Liver (tissue), 8 donors: ENCODE measurements at regions not wholly inside any gene's neighbourhood (a gene's known extent, or its start where the extent isn't known, plus 50 kb on each side); places are given as distances from the start of the nearest gene placed in this dataset.

Source experiments
- DNase-seq: peaks from one replicate; pipeline ENCODE4 v3.0.0-alpha.2; 2017; ENCODE audit warnings: low spot score
- H3K27ac ChIP-seq, 2 donors: one replicate each; pipeline ENCODE4 v1.7.0; 2013; ENCODE audit warnings: inconsistent platforms in 2 of 2, low read length in 2 of 2, control low read depth in 1 of 2, low read depth in 1 of 2, mild to moderate bottlenecking in 1 of 2
- H3K27me3 ChIP-seq, 4 donors: one replicate each; pipeline versions ENCODE4 v1.6.1 to v1.7.0; 2013; ENCODE audit warnings: low read length in 3 of 4, inconsistent platforms in 1 of 4, mild to moderate bottlenecking in 1 of 4, moderate library complexity in 1 of 4; ENCODE audit not compliant: control insufficient read depth in 4 of 4, insufficient read depth in 4 of 4
- H3K36me3 ChIP-seq, 4 donors: one replicate each; pipeline versions ENCODE4 v1.6.1 to v1.7.0; 2013; ENCODE audit warnings: low read length in 3 of 4, mild to moderate bottlenecking in 3 of 4, low read depth in 1 of 4, moderate library complexity in 1 of 4; ENCODE audit not compliant: control insufficient read depth in 4 of 4, insufficient read depth in 3 of 4
- H3K4me1 ChIP-seq, 4 donors: one replicate each; pipeline versions ENCODE4 v1.6.1 to v1.7.0; 2013; ENCODE audit warnings: low read length in 3 of 4, mild to moderate bottlenecking in 3 of 4, moderate library complexity in 1 of 4; ENCODE audit not compliant: control insufficient read depth in 4 of 4, insufficient read depth in 4 of 4
- H3K4me3 ChIP-seq, 3 donors: one replicate each; pipeline versions ENCODE4 v1.6.1 to v1.7.0; 2013; ENCODE audit warnings: low read length in 3 of 3, control low read depth in 1 of 3, low read depth in 1 of 3, mild to moderate bottlenecking in 1 of 3
- H3K9ac ChIP-seq, 2 donors: one replicate each; pipeline ENCODE4 v1.7.0; 2013; ENCODE audit warnings: low read length in 2 of 2, mild to moderate bottlenecking in 2 of 2, moderate library complexity in 2 of 2, control low read depth in 1 of 2, low read depth in 1 of 2
- H3K9me3 ChIP-seq, 4 donors: one replicate each; pipeline versions ENCODE4 v1.6.1 to v1.7.0; 2013; ENCODE audit warnings: low read length in 3 of 4; ENCODE audit not compliant: control insufficient read depth in 4 of 4
- FOXA1 ChIP-seq: IDR thresholded peaks from 2 replicates; pipeline ENCODE4 v1.6.1; 2016; ENCODE audit warnings: antibody characterized with exemption
- FOXA2 ChIP-seq: IDR thresholded peaks from 2 replicates; pipeline ENCODE4 v1.6.1; 2016; ENCODE audit warnings: antibody characterized with exemption
- HNF4A ChIP-seq, 2 donors: conservative IDR thresholded peaks; 2 replicates each; pipeline ENCODE4 v1.6.1; 2016; ENCODE audit warnings: antibody characterized with exemption in 2 of 2, mild to moderate bottlenecking in 2 of 2
- HNF4G ChIP-seq: IDR thresholded peaks from 2 replicates; pipeline ENCODE4 v1.6.1; 2016; ENCODE audit warnings: antibody characterized with exemption
- JUND ChIP-seq, 2 donors: IDR thresholded peaks; 2 replicates each; pipeline ENCODE4 v1.6.1; 2016; ENCODE audit warnings: antibody characterized with exemption in 2 of 2
- SP1 ChIP-seq: IDR thresholded peaks from 2 replicates; pipeline ENCODE4 v1.6.1; 2018; ENCODE audit warnings: antibody characterized with exemption, mild to moderate bottlenecking
- TAF1 ChIP-seq: conservative IDR thresholded peaks from 2 replicates; pipeline ENCODE4 v1.6.1; 2016; ENCODE audit warnings: antibody characterized with exemption, mild to moderate bottlenecking
- YY1 ChIP-seq: IDR thresholded peaks from 2 replicates; pipeline ENCODE4 v1.6.1; 2016; ENCODE audit warnings: antibody characterized with exemption, mild to moderate bottlenecking
- WGBS: extraction: QIAGEN DNeasy Blood & Tissue Kit; methylation state at CpG from one replicate; pipeline ENCODE4 v1.1.7; 2013; 5-methylcytosine and 5-hydroxymethylcytosine counted together
- TF ChIP-seq, protein P1 (sequence below): fragments of 150-350 bp; IDR thresholded peaks from 2 replicates; pipeline ENCODE4 v1.5.1; 2017; ENCODE audit warnings: improper control_type of control experiment, low read depth, low read length; ENCODE audit not compliant: missing input control
- TF ChIP-seq, protein P2 (sequence below): IDR thresholded peaks from 2 replicates; pipeline ENCODE4 v1.6.1; 2016; ENCODE audit warnings: antibody characterized with exemption, mild to moderate bottlenecking
- TF ChIP-seq, protein P3 (sequence below): IDR thresholded peaks from 2 replicates; pipeline ENCODE4 v1.6.1; 2016; ENCODE audit warnings: antibody characterized with exemption
- TF ChIP-seq, protein P4 (sequence below): IDR thresholded peaks from 2 replicates; pipeline ENCODE4 v1.6.1; 2016; ENCODE audit warnings: antibody characterized with exemption
- donor health status: healthy.
- donor health status: healthy.
- donor health status: healthy.
- donor health status: healthy.
- donor health status: healthy.

DNA sequence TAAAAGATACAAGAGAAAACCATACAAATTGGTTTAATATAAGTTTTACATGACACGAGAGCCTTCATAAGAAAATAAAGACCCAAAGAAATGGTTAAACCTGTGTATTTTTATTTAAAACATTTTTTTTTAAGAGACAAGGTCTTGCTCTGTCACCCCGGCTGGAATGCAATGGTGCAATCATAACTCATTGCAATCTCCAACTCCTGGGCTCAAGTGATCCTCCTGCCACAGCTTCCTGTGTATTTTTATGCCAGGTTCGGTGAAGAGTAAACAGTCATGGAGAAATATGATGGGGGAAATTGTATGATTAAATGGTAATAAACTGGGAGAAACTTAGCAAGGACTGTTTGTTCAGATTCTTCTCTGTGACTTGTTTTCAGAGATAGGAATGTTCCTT, 441.0 kb downstream of the TUSC7 start (continued):
- TF ChIP-seq, protein P1, sequence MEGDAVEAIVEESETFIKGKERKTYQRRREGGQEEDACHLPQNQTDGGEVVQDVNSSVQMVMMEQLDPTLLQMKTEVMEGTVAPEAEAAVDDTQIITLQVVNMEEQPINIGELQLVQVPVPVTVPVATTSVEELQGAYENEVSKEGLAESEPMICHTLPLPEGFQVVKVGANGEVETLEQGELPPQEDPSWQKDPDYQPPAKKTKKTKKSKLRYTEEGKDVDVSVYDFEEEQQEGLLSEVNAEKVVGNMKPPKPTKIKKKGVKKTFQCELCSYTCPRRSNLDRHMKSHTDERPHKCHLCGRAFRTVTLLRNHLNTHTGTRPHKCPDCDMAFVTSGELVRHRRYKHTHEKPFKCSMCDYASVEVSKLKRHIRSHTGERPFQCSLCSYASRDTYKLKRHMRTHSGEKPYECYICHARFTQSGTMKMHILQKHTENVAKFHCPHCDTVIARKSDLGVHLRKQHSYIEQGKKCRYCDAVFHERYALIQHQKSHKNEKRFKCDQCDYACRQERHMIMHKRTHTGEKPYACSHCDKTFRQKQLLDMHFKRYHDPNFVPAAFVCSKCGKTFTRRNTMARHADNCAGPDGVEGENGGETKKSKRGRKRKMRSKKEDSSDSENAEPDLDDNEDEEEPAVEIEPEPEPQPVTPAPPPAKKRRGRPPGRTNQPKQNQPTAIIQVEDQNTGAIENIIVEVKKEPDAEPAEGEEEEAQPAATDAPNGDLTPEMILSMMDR = no peak

DNA sequence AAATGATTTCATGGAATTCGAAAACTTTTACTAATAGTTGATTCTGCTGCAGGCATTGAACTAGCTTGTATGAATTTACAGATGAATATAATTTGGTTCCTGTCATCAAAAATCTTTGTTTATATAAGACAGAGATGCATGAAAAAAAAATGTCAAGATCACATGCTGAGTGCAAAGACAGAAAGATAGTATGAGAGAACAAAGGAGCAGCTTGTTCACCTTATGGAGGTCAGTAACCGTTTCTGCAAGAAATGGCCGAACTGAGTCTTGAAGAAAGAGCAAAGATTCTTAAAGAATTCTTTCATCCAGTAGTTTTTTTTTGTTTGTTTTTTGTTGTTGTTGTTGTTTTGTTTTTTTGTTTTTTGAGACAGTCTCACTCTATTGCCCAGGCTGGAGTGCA, 450.6 kb downstream of the TUSC7 start:
- Histone ChIP-seq H3K36me3 (no peaks in the 10 kb centered on the region), H3K27ac (no peak overlapping the region), H3K4me1 (no peaks in the 10 kb centered on the region), H3K4me3 (no peak overlapping the region), H3K27me3 (no peaks in the 10 kb centered on the region), H3K9me3 (no peaks in the 10 kb centered on the region), H3K9ac (no peak overlapping the region)
- TF ChIP-seq SP1 (no peak), HNF4G (no peak), TAF1 (no peak), HNF4A (conservative IDR thresholded peaks at IDR 0.05) (no peak), FOXA1 (no peak), FOXA2 (no peak), JUND (IDR thresholded peaks at IDR 0.05) (no peak), YY1 (no peak)
- TF ChIP-seq, protein P2, sequence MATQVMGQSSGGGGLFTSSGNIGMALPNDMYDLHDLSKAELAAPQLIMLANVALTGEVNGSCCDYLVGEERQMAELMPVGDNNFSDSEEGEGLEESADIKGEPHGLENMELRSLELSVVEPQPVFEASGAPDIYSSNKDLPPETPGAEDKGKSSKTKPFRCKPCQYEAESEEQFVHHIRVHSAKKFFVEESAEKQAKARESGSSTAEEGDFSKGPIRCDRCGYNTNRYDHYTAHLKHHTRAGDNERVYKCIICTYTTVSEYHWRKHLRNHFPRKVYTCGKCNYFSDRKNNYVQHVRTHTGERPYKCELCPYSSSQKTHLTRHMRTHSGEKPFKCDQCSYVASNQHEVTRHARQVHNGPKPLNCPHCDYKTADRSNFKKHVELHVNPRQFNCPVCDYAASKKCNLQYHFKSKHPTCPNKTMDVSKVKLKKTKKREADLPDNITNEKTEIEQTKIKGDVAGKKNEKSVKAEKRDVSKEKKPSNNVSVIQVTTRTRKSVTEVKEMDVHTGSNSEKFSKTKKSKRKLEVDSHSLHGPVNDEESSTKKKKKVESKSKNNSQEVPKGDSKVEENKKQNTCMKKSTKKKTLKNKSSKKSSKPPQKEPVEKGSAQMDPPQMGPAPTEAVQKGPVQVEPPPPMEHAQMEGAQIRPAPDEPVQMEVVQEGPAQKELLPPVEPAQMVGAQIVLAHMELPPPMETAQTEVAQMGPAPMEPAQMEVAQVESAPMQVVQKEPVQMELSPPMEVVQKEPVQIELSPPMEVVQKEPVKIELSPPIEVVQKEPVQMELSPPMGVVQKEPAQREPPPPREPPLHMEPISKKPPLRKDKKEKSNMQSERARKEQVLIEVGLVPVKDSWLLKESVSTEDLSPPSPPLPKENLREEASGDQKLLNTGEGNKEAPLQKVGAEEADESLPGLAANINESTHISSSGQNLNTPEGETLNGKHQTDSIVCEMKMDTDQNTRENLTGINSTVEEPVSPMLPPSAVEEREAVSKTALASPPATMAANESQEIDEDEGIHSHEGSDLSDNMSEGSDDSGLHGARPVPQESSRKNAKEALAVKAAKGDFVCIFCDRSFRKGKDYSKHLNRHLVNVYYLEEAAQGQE = no peak
- TF ChIP-seq, protein P3, sequence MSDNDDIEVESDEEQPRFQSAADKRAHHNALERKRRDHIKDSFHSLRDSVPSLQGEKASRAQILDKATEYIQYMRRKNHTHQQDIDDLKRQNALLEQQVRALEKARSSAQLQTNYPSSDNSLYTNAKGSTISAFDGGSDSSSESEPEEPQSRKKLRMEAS = no peak
- TF ChIP-seq, protein P1 = no peak
- TF ChIP-seq, protein P4, sequence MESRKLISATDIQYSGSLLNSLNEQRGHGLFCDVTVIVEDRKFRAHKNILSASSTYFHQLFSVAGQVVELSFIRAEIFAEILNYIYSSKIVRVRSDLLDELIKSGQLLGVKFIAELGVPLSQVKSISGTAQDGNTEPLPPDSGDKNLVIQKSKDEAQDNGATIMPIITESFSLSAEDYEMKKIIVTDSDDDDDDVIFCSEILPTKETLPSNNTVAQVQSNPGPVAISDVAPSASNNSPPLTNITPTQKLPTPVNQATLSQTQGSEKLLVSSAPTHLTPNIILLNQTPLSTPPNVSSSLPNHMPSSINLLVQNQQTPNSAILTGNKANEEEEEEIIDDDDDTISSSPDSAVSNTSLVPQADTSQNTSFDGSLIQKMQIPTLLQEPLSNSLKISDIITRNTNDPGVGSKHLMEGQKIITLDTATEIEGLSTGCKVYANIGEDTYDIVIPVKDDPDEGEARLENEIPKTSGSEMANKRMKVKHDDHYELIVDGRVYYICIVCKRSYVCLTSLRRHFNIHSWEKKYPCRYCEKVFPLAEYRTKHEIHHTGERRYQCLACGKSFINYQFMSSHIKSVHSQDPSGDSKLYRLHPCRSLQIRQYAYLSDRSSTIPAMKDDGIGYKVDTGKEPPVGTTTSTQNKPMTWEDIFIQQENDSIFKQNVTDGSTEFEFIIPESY = no peak
- DNase-seq = no peak
- WGBS = 60% methylated on average over 3 of the region's 3 CpGs
